ENCODE measurements at regions not wholly inside any gene's neighbourhood (a gene's known extent, or its start where the extent isn't known, plus 50 kb on each side); places are given as distances from the start of the nearest gene placed in this dataset.

- H3K36me3 ChIP-seq (ENCODE audit: control insufficient read depth in 1 of 2, insufficient read depth in 2 of 2, low read length in 2 of 2): no peaks in the 10 kb centered on the region
- H3K4me2 ChIP-seq (ENCODE audit: low read length): no peak overlapping the region
- H3K79me2 ChIP-seq (ENCODE audit: insufficient read depth, low read length): no peaks in the 10 kb centered on the region
- RAD21 ChIA-PET (ENCODE audit: low non-redundant PET in 1 of 2, low total read pairs in 2 of 2, uncharacterized antibody in 2 of 2, unreplicated experiment in 2 of 2): no interaction called here
- H3K4me3 ChIP-seq (replicated peaks in 1 of 2; ENCODE audit: low read depth in 1 of 2, low read length in 2 of 2): no peak overlapping the region
- no peak for DNase-seq (ENCODE audit: low read depth, low spot score)
- no peak overlapping the region for H2AFZ ChIP-seq (ENCODE audit: low read depth, low read length, poor library complexity, severe bottlenecking)
- POLR2A ChIA-PET: no interaction called here
- H3K27ac ChIP-seq (ENCODE audit: low read depth, low read length): no peak overlapping the region
- H3K4me1 ChIP-seq (ENCODE audit: control insufficient read depth in 1 of 2, insufficient read depth in 2 of 2, low read length in 2 of 2): no peaks in the 10 kb centered on the region
- ATAC-seq: no peak
- no TSS peak for BruUV-seq (replicated peaks)
- no peaks in the 10 kb centered on the region for H3K9me2 ChIP-seq (ENCODE audit: insufficient read depth)
- no peak overlapping the region for H3K9ac ChIP-seq (ENCODE audit: low read length)
- no peaks in the 10 kb centered on the region for H3K27me3 ChIP-seq (ENCODE audit: insufficient read depth, low read length)
- intact Hi-C loops (cut with micrococcal nuclease): no loop called here
- CTCF ChIA-PET: no interaction called here
- H3K9me3 ChIP-seq (ENCODE audit: control insufficient read depth in 1 of 2, insufficient read depth in 1 of 2, low read depth in 1 of 2, low read length in 2 of 2): no peaks in the 10 kb centered on the region
- TF ChIP-seq CBX3 (IDR thresholded peaks at IDR 0.05; ENCODE audit: low read depth) (no peak), EZH2 (IDR thresholded peaks at IDR 0.05) (no peak), ZFX (IDR thresholded peaks at IDR 0.05) (no peak), CTCF (IDR thresholded peaks at IDR 0.05 in 2 of 3, conservative IDR thresholded peaks at IDR 0.05 in 1 of 3; ENCODE audit: borderline replicate concordance in 1 of 3, insufficient read depth in 1 of 3, low read depth in 2 of 3, low read length in 2 of 3) (no peak), TCF7L2 (IDR thresholded peaks at IDR 0.05; ENCODE audit: borderline replicate concordance, extremely low read depth, insufficient read depth, insufficient read length) (no peak), ELF1 (IDR thresholded peaks at IDR 0.05; ENCODE audit: borderline replicate concordance, low read depth) (no peak), ATF3 (IDR thresholded peaks at IDR 0.05) (no peak), ZNF274 (IDR thresholded peaks at IDR 0.05; ENCODE audit: low read depth, low read length) (no peak), SIN3A (IDR thresholded peaks at IDR 0.05; ENCODE audit: low read depth) (no peak), CEBPB (IDR thresholded peaks at IDR 0.05; ENCODE audit: low read depth) (no peak), JUND (IDR thresholded peaks at IDR 0.05) (no peak), POLR2A (IDR thresholded peaks at IDR 0.05; ENCODE audit: borderline replicate concordance, extremely low read depth, insufficient read depth, insufficient read length) (no peak), POLR2AphosphoS5 (IDR thresholded peaks at IDR 0.05; ENCODE audit: low read depth, low read length) (no peak)
- H4K20me1 ChIP-seq (ENCODE audit: insufficient read depth): no peaks in the 10 kb centered on the region
Measured at GRCh38 chr6:154590756-154591155, 80.3 kb upstream of the CNKSR3 start.
